ENCODE measurements at regions not wholly inside any gene's neighbourhood (a gene's known extent, or its start where the extent isn't known, plus 50 kb on each side); places are given as distances from the start of the nearest gene placed in this dataset.

DNA sequence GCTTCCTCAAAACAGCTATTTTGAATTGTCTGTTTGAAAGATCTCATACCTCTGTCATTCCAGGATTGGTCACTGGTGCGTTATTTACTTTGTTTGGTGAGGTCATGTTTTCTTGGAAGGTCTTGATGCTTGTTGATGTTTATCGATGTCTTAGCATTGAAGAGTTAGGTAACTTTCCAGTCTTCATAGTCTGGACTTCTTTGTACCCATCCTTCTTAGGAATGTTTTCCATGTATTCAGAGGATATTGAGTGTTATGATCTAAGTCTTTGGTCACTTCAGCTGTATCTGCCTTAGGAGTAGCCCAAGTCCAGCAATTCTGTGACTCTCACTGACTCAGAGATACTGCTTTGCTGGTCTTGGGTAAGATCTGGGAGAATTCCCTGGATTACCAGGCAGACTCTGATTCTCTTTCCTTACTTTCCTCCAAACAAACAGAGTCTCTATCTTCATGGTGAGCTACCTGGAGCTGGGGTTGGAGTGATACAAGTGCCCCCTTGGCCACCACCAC, 398.6 kb downstream of the ZIC4 start:
- no peak for DNase-seq

DNA sequence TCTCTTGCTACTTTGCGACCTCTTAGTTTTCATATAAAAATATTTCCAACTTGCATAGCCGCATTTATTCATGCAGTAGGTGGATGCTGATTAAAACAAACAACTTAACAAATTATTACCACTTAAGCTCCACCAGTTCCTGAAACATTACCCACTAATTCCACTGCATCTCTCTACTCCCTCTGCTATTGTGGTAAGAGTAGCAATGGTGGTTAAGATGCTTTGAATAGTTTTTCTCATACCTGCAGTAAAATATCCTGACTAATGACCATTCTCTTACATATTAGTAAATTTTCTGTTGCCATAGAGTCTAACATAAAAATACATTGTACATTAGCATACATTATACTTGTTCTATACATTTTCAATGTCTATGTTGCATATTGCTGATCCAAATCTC, 397.6 kb upstream of the PLSCR5 start:
- no peak for DNase-seq

DNA sequence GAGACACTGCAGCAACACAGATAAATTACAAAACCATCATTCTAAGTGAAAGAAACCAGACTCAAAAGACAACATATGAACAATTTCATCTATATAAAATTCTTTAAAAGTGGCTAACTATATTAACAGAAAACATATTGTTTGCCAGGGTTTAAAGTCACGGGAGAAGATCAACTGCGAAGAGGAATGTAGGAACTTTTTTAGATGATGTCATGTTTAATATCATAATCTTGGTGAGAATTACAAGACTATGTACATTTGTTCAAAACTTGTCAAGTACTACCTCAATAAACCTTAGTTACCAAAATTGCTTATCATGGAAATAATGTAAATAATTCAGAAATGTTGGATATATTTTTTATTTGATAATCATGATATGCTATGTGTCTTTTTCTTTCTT, 395.1 kb upstream of the PLSCR5 start:
- DNase-seq = no peak

DNA sequence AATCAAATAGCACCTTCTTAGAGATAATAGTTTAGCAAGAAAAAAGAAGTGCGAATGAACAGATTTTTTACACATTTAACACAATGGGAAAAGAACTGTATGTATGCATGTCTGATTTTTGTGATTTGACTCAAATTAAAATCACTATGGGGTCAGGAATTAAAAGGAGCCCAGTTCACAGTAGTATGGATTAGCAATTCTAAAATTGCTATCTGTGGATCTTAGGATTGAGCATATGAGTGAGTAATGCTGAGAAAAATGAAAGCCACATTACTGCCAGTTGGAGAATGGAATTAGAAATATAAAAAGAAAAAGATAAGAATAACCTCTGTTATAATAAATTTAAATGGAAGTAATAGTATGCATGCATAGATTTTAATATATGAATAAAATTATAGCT, 386.8 kb upstream of the PLSCR5 start:
- no peak for DNase-seq

DNA sequence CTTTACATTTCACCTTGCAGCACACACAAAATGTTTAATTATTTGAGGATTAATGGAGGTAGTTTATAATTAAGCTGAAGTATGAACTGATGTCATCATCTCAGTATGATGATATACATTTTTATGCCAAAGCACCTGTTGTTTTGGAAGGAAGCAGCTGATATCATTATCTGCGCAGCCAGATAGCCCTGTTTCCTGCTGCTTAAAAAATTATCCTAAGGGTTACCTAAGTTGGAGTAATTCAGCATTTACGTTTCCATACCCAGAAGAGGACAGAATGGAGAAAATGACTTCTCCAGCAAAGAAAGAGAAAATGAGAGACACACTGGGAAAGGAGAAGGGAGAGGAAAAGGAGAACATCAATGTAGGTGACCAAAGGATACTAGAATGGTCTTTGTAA, 370.3 kb upstream of the PLSCR5 start:
- DNase-seq = no peak

DNA sequence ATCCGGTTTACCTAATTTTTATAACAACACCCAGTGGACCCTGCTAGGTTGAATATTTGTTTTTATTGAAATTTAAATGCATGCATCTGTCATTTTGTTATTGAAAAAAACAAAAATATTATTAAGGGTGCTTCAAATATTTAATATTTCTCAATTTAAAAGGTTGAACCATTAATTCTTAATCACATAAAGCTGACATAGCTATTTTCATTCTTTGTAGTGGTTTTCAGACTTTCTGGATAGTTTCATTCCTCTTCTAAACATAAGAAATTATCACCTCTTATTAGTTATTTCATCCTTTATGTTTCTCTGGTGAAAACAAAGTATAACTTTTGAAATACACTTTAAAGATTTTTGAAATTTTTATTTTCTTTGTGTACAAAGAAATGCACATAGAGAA, 369.9 kb upstream of the PLSCR5 start:
- no peak for DNase-seq

DNA sequence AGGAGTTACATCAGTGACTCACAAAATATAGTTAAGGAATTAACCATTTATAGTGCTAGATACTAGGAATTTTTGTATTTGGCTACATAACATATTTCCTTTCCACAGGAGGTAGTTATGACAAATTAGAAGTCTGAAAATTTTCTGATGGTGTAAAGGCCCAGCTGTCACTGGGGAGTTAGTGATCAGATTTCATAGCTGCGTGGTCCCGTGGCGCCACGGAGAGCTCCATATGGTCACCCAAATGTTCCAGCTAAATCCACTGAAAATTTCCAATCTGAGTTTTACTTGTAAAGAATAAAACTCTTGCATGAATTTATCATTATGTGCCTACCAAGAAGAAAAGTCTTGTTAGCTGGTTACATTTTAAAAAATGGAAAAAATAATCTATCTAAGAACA, 368.9 kb upstream of the PLSCR5 start:
- DNase-seq = no peak

DNA sequence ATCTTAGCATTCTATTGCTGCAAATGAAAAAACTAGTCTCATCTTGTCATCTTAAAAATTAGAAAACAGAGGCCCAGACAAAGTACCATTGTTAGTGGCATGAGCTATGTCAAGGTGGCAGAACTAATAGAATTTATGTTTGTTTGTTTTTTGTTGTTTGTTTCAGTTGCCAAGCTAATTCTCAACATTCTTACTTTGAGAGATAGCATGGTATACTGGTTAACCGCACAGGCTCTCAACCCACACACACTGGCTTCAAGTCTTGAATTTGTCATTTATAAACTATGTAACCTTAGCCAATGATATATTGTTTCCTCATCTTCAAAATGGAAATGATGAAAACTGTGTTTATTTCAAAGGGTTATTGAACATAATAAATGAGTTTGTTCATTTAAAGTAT, 367.6 kb upstream of the PLSCR5 start:
- no peak for DNase-seq

DNA sequence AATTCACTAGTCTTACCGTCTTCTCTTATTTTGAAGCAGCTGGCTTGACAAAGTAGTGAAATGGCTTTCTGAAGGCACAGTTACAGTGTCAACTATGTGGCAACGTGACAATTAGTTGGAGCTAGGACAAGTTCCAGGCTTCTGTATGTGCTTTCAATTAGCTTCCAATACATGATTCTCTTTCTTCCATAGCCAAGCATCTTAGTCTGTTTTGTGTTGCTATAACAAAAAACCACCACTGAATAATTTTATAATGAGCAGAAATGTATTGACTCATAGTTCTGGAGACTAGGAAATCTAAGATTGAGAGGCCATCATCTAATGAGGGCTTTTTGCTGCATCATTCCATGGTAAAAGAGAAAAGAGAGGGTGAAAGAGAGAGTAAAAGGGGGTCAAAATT, 365.1 kb upstream of the PLSCR5 start:
- DNase-seq = no peak

DNA sequence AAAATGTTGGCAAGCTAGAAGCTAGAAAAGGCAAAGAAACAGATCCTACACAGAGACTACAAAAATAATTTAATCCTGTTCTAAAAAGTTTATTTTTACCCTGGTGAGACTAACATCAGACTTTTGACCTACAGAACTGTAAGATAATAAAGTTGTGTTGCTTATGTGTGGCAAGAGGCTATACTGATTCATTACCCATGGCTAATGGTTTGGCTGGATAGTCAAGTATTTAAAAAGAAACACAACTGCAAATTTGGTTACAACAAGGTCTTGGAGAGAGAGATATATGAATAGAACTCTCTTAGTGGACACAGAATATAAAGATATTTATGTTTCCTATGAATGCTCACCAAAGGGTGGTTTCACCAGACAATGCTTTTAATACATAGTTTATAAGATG, 364.2 kb upstream of the PLSCR5 start:
- no peak for DNase-seq

DNA sequence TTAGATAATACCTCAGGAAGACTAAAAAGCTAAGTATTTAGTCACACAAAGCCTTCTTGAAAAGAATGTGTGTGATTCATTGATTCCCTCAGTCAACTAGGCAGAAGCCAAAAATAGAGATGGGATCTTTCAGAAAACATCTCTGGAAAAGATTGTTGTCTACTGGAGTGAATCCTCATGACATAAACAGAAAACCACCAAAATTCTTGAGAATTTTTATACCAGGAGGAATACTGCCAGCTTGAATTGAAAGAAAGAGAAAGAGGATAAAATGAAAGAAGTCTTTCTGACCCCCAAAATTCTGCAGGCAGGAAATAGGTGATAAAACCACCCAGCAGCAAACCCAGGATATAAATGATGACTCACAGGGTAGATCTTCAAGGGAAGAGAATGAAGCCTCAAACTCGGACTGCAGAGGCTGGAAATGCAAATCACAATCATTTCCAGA, 363.1 kb upstream of the PLSCR5 start:
- DNase-seq = no peak

DNA sequence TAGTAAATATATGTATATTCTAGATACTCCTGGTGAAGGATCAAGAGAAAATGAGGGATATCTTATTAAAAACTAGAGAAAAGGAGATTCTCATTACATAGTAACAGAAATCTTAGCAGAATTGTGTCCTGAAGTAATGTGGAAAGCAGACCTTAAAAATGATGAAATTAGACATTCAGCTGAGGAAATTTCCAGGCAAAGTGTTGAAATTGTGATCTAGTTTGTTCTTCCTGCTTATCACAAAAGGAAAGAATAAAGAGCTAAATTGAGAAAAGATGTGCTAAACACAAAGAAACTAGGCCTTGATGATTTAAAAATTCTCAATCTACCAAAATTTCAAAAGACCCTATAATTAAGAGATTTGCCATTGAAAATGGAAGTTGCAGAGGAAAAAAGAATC, 362.6 kb upstream of the PLSCR5 start:
- no peak for DNase-seq

DNA sequence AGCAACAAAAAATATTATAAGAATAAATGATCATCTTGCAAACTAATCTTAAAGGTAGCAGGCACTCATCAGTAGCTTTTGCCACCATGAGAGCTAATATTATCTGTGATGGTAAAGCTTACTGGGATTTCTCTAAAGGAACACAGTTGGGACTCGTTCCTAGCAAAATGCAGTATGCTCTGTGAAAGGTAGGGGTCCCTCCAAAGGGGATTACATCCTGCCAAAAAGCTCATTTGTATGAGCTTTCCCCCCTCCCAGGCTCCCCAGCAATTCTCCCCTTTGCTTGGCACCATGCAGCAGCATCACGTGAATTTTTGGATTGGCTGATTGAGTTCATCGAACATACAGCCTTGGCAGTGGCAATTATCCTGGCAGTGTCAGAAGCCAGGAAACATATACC, 361.0 kb upstream of the PLSCR5 start:
- no peak for DNase-seq

DNA sequence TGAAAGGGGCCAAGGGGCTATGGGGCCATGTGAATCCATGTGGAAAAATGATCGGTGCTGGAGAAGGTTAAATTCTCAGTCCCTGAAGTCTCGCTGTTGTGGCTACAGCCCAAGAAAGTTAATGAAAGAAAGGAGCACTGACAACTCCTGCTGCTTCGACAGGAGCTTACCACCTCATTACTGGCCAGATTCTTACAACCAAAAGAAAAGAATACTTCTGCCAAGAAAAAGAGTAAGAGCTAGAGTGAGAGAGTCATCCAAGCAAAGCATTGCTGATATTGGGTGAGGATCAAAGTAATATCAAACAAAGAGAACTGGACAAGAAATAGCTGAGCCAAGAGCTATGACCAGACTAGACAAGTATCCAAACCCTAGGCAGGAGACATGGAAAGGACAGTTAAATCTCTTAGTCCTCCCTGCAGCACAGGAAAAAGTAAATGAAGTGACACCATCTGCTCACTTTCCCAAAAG, 348.4 kb upstream of the PLSCR5 start:
- peak; percentile 46 for DNase-seq

DNA sequence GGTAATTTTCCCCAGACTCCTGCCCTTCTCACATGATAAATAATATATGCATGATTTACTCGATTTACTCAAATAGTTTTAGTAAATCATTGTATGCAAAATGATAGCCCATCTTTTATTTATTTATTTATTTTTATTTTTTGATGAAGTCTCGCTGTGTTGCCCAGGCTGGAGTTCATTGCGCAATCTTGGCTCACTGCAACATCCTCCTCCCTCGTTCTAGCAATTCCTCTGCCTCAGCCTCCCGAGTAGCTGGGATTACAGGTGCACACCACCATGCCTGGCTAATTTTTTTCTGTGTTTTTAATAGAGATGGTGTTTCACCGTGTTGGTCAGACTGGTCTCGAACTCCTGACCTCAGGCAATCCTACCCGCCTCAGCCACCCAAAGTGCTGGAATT, 343.8 kb upstream of the PLSCR5 start:
- no peak for DNase-seq

DNA sequence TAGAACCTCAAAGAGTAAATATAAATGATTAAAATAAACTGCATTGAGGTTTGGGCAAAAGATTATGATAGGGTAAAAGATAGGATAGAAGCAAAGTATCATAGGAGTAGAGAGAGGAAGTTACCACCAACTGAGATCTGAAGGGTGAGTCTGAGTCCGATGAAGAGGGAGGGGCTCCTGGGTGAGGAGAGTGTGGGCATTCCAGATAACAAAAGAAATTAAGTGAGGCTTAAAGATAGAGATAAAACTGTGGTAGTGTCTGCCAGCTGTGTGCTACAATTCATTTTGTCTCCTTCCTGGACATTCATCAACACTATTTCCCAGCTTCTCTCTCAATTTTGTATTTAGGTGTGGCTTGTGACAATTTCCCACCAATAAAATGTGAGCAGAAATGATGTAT, 343.0 kb upstream of the PLSCR5 start:
- no peak for DNase-seq

DNA sequence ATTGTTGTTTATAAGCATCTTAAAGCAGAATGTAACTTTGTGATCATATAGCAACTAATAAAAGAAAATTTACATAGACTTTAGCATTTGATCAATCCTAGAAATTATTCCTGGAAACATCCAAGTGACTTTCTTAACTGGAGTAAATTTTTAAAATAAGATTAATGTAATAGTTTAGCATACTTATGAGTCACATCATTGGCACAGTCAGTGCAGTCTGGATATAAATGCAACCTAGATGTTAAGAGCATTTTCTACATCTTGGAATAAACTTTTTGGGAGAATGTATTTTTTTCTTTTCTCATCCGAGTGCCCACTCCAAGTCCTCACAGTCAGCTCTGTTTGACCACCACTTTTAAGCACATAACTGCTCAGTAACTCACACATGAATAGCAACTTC, 324.6 kb upstream of the PLSCR5 start:
- DNase-seq = no peak

DNA sequence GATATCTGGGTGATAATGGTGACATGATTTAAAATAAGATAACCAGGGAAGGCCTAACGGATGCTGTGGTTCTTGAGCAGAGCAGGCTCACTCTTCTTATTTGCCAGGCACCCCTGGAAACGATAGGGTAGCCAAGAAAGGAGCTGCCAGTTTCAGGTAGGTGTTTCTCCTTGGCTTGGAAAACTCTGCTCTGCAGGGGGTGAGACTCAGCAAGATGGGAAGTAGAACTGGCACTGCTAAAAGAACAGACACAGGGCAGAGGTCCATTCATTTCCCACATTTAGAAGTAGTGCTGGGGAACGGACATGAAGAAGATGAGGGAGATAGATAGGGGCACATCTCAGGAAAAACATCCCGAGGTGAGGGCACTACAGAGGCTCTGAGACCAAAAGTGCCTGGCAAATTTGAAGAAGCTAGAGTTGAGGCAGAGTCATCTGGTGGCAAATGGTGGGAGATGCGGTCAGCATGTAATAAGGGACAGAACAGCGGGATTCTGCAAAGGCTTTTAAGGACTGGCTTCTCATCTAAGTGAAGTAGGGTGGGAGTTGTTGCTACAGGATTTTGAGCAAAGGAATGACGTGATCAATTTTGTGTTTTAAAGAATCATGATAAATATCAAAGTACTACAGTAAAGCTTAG, 323.4 kb upstream of the PLSCR5 start:
- DNase-seq = no peak

DNA sequence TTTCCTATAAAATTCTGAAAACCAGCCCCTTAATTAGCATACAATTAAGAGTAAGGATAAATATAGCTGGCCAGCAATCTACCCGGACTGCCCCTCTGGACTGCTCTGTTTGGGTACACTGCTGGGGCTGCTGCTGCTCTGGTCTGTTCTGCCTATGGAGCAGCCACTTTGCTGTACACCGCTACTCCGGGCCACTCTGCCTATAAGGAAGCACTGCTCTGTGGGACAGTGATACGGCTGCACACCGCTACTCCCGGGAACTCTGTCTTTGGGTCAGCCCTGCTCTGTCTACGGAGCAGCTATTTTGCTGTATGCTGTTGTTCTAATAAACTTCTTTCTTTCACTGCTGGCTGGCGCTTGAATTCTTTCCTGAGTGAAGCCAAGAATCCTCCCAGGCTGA, 316.5 kb upstream of the PLSCR5 start:
- no peak for DNase-seq

DNA sequence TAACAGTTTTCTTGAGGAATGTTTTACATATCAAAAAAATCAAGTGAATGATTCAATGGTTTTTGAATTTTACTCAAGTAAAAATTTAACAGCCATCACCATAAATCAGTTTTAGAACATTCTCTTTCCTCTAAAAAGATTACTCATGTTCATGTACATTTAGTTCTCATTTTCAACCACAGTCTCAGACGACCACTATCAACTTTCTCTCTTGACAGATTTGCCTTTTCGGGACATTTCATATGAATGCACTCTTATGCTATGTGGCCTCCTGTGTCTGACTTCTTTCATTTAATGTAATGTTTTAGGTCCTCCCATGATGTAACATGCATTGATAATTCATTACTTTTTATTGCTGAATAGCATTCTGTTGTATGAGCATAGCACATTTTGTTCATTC, 309.3 kb upstream of the PLSCR5 start:
- DNase-seq = no peak

DNA sequence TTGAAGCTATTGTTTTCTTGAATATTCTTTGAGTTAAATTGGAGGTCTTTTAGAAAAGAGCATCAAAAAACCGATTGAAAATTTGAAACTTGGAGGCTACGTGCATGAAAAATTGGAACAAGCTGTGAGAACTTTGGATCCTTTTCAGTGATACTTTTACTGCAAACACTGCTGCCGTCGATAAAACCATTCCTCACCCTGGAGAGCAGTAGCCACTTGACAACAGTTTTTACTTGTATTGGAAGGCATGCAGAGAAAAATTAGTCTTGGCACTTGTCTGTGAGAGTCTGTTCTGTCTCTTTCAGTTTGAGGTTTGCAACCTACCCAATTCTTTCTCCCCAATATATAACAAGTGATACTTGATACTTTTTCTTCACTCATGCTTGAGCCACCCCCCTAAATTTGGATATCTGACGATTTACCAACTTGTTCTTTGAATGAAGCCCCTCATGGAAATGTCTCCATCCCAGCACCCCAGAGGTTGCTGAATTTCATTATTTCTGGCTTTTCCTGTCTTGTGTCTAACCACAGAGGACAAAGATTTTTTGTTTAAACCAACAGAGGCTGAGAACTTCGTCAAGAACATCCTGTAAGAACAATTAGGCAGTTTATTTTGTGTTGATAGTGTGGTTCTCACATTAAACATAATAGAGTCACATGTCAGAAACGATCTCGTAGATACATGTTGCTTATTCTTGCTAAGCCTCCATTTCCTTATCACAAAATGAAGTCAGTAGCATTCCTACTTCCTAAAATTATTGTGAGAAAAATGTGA, 307.3 kb upstream of the PLSCR5 start:
- DNase-seq = no peak

DNA sequence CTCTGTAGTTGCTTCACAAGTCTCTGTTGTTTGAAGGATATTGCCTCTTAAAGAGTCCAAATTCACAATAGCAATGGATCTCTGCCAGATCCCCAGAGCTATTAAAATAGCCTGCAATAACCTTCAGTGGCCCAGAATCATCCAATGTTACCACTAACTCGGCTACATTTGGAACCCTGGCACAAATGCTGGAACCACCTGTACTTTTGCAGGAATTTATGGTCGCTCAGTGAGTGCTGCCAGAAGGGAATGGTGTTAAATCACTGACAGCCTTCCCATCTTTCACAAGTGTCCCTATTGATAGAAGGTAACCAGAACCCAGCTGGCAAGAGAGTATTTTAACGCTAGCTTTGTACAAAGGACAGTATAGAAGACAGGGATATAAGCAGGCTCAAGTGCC, 298.8 kb upstream of the PLSCR5 start:
- DNase-seq = no peak

DNA sequence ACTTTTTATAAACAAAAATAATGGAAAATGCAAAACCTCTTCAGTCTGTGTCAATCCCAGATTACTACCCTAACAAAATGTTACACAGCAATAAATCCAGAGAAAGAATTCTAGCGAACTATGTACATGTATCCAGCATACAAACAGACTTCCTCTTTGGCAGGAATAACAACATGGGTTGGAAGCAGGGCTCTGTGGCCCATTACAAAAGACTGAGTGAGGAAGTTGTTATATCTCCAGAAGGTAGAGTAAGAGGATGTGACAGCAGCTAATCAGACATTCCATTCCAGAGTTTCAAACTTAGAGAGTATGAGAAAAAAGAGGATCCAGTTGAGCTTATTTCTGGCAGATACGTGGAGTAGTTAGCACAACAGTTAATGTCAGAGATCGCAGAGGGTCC, 294.0 kb upstream of the PLSCR5 start:
- no peak for DNase-seq

DNA sequence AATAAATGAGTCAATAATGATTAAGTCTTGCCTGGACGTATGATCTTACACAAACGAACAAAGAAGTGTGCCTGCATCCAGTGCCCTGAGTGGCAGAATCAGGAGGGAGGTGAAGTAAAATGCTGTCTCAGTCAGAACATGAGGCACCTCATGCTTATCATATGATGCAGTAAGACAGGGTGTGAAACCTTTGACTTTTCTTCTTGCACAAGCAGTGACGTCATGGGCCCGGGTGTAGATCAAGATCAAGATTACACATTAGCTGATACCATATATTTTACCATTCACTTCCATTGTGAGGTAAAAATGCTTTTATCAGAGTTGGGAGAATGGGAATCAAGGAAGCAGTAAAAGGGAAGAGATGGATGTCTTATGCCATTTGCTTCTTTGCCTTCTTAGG, 291.6 kb upstream of the PLSCR5 start:
- DNase-seq = no peak
